KMS-11 (cell line): ENCODE measurements at regions not wholly inside any gene's neighbourhood (a gene's known extent, or its start where the extent isn't known, plus 50 kb on each side); places are given as distances from the start of the nearest gene placed in this dataset.
"Not testable (repeated sequence)": the region's sequence is repeated elsewhere in the genome, so short reads cannot be mapped to it uniquely, and the experiment has no call there.

Experiments used
- H2AFZ ChIP-seq: fragments of 200-600 bp; sonication (generic); 2 replicates; pipeline ENCODE4 v1.6.1; 2016; ENCODE audit warnings: antibody characterized with exemption, mixed run types, low read depth
- H3K27ac ChIP-seq: fragments of 200-600 bp; sonication (generic); 2 replicates; pipeline ENCODE4 v1.6.1; 2016; ENCODE audit warnings: mild to moderate bottlenecking, mixed run types
- H3K27me3 ChIP-seq: fragments of 200-600 bp; sonication (generic); 2 replicates; pipeline ENCODE4 v1.6.1; 2017; ENCODE audit warnings: mild to moderate bottlenecking, low read depth, mixed run types, moderate library complexity; ENCODE audit not compliant: insufficient read depth
- H3K36me3 ChIP-seq: fragments of 200-600 bp; sonication (generic); 2 replicates; pipeline ENCODE4 v1.6.1; 2017; ENCODE audit warnings: mild to moderate bottlenecking, mixed run types; ENCODE audit not compliant: insufficient read depth
- H3K4me1 ChIP-seq: fragments of 200-600 bp; sonication (generic); 2 replicates; pipeline ENCODE4 v1.6.1; 2016; ENCODE audit warnings: mild to moderate bottlenecking, low read depth, mixed run types; ENCODE audit not compliant: poor library complexity, severe bottlenecking
- H3K4me2 ChIP-seq: fragments of 200-600 bp; sonication (generic); 2 replicates; pipeline ENCODE4 v1.7.0; 2016; ENCODE audit warnings: mild to moderate bottlenecking, mixed run types
- H3K4me3 ChIP-seq: fragments of 200-600 bp; sonication (generic); IDR thresholded peaks from 2 replicates; pipeline ENCODE4 v1.6.1; 2017; ENCODE audit warnings: low read depth, low read length, mixed read lengths; ENCODE audit not compliant: insufficient read depth
- H3K79me2 ChIP-seq: fragments of 200-600 bp; sonication (generic); 2 replicates; pipeline ENCODE4 v1.6.1; 2016; ENCODE audit warnings: low read depth, mixed run types; ENCODE audit not compliant: insufficient read depth
- H3K9ac ChIP-seq: fragments of 200-600 bp; sonication (generic); 2 replicates; pipeline ENCODE4 v1.6.1; 2016; ENCODE audit warnings: mild to moderate bottlenecking, mixed run types
- H4K20me1 ChIP-seq: fragments of 200-600 bp; sonication (generic); 2 replicates; pipeline ENCODE4 v1.6.1; 2016; ENCODE audit warnings: mild to moderate bottlenecking, mixed run types; ENCODE audit not compliant: insufficient read depth
- TF ChIP-seq, protein P1 (sequence below): fragments of 200-600 bp; sonication (generic); conservative IDR thresholded peaks from 2 replicates; pipeline ENCODE4 v1.6.1; 2017; ENCODE audit warnings: low read depth, mild to moderate bottlenecking, antibody characterized with exemption, low read length, moderate library complexity, mixed read lengths

DNA sequence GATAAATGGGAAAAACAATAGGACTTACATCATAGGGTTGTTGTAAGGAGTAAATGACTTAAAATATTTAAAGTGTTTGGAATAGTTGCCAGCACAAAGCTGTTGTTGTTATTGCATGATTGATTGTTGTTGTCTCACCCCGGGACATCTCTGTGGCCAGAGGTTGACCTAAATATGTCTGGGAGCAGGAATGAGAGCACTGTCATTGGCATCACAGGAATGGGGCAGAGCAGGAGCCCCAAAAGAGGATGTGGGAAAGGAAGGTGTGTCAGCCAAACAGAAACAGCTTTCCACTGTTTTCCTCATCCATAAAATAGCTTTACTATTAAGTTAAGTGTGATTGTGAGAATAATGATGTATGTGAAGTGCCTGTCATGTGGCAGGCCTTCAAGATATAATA, 121.6 kb downstream of the TMEM168 start:
- H3K4me1 ChIP-seq, result no peaks in the 10 kb centered on the region
- H3K27me3 ChIP-seq, result no peaks in the 10 kb centered on the region
- H4K20me1 ChIP-seq, result no peaks in the 10 kb centered on the region
- no peaks in the 10 kb centered on the region for H3K36me3 ChIP-seq
- no peak overlapping the region for H3K27ac ChIP-seq
- no peak overlapping the region for H3K4me3 ChIP-seq
- no peak overlapping the region for H3K9ac ChIP-seq
- no peak overlapping the region for H2AFZ ChIP-seq
- H3K79me2 ChIP-seq, result no peaks in the 10 kb centered on the region
- TF ChIP-seq, protein P1, sequence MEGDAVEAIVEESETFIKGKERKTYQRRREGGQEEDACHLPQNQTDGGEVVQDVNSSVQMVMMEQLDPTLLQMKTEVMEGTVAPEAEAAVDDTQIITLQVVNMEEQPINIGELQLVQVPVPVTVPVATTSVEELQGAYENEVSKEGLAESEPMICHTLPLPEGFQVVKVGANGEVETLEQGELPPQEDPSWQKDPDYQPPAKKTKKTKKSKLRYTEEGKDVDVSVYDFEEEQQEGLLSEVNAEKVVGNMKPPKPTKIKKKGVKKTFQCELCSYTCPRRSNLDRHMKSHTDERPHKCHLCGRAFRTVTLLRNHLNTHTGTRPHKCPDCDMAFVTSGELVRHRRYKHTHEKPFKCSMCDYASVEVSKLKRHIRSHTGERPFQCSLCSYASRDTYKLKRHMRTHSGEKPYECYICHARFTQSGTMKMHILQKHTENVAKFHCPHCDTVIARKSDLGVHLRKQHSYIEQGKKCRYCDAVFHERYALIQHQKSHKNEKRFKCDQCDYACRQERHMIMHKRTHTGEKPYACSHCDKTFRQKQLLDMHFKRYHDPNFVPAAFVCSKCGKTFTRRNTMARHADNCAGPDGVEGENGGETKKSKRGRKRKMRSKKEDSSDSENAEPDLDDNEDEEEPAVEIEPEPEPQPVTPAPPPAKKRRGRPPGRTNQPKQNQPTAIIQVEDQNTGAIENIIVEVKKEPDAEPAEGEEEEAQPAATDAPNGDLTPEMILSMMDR, result no peak
- no peak overlapping the region for H3K4me2 ChIP-seq

GRCh38 chr7:112669306-112669705, 120.9 kb downstream of the TMEM168 start:
- H3K4me2 ChIP-seq, result no peak overlapping the region
- TF ChIP-seq, protein P1, result no peak

GRCh38 chr7:112670193-112670592, 120.0 kb downstream of the TMEM168 start:
- H3K4me1 ChIP-seq, result no peaks in the 10 kb centered on the region

More at GRCh38 chr7:112669306-112669705, 120.9 kb downstream of the TMEM168 start:
- no peaks in the 10 kb centered on the region for H3K4me1 ChIP-seq
- no peak overlapping the region for H3K27ac ChIP-seq
- no peaks in the 10 kb centered on the region for H4K20me1 ChIP-seq
- H3K4me3 ChIP-seq, result no peak overlapping the region
- H3K36me3 ChIP-seq, result no peaks in the 10 kb centered on the region
- no peaks in the 10 kb centered on the region for H3K27me3 ChIP-seq
- no peak overlapping the region for H3K9ac ChIP-seq
- H3K79me2 ChIP-seq, result no peaks in the 10 kb centered on the region
- no peak overlapping the region for H2AFZ ChIP-seq

DNA sequence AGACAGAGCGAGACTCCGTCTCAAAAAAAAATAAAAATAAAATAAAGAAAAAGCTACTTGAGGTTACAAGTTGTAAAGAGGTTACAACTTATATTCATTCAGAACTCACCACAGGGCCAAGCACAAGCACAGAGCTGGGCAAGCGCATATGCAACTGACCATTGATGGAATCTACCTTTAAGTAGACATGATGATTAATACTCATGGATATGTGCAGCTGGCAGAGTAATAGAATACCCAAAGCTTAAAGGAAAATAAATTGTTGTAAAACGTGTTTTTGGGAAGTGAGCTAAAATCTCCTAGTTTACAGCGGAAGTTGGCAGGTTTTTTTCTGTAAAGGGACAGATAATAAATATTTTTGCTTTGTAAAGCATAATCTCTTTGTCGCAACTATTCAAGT, 111.6 kb downstream of the TMEM168 start:
- H3K4me2 ChIP-seq, result no peak overlapping the region

More at GRCh38 chr7:112670193-112670592, 120.0 kb downstream of the TMEM168 start:
- Histone ChIP-seq H2AFZ (no peak overlapping the region), H3K4me2 (no peak overlapping the region), H4K20me1 (no peaks in the 10 kb centered on the region), H3K79me2 (no peaks in the 10 kb centered on the region), H3K27me3 (no peaks in the 10 kb centered on the region), H3K27ac (no peak overlapping the region), H3K9ac (no peak overlapping the region), H3K4me3 (no peak overlapping the region), H3K36me3 (no peaks in the 10 kb centered on the region)
- TF ChIP-seq, protein P1, result no peak

GRCh38 chr7:112689466-112690177, 100.6 kb downstream of the TMEM168 start:
- H3K79me2 ChIP-seq, H3K4me3 ChIP-seq, H4K20me1 ChIP-seq, H3K36me3 ChIP-seq, H3K27me3 ChIP-seq, H3K4me1 ChIP-seq, H3K4me2 ChIP-seq, H3K9ac ChIP-seq, H2AFZ ChIP-seq, H3K27ac ChIP-seq: not testable (repeated sequence)

More for the DNA sequence above, 111.6 kb downstream of the TMEM168 start:
- Histone ChIP-seq H3K27ac (no peak overlapping the region), H2AFZ (no peak overlapping the region), H3K36me3 (no peaks in the 10 kb centered on the region), H3K79me2 (no peaks in the 10 kb centered on the region), H3K4me1 (no peaks in the 10 kb centered on the region), H3K27me3 (no peaks in the 10 kb centered on the region), H3K4me3 (no peak overlapping the region), H3K9ac (no peak overlapping the region), H4K20me1 (no peaks in the 10 kb centered on the region)
- TF ChIP-seq, protein P1, result no peak
